NCI-H1436 treated with DMSO at 0.1 percent for 48 hours (cell line): ENCODE measurements at regions not wholly inside any gene's neighbourhood (a gene's known extent, or its start where the extent isn't known, plus 50 kb on each side); places are given as distances from the start of the nearest gene placed in this dataset.
"Not testable (repeated sequence)": the region's sequence is repeated elsewhere in the genome, so short reads cannot be mapped to it uniquely, and the experiment has no call there.

Experiments
- DNase-seq: peaks from one replicate; lab custom pipeline; 2025; lab: John Stamatoyannopoulos, UW

DNA sequence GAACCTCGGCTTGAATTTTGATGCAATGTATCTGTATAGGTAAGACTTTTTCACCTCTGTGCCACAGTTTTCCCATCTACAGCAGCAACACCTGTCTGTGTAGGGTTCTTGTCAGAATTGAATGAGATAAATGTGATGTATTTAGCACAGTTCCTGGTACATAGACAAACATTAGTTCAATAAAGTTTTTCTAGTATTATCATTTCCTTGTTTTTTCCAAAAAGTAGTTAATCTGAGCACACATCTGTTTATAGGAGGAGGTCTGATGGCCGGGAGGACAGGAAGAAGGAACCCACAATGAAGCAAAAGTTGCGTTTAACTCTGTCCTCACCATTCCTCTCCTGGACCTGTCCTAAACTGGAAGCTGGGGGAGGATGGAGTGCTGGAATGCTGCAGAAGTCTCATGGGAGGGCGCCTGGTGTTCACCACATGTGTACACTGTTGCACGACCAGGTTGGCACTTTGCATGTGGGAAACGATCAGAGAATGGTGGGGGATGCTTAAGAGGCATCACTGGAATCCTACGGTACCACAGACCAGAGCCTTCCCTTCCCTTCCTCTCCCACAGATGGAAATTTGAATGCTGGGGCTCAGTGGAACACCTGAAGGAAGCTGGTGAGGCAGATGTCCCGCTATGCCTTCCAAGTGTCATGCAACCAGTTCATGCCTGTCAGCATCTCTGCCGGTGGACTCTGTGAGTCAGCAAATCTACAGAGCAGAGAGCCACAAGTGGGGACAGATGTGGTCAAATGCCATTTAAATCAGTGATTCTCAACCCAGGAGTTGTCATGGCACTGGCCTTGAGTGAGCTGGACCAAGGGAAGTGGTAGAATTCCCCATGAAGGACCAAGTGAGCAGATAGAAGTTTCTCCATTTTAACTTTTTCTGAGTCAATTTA lies 315.6 kb downstream of the DLEU7 start:
- no peak for DNase-seq

DNA sequence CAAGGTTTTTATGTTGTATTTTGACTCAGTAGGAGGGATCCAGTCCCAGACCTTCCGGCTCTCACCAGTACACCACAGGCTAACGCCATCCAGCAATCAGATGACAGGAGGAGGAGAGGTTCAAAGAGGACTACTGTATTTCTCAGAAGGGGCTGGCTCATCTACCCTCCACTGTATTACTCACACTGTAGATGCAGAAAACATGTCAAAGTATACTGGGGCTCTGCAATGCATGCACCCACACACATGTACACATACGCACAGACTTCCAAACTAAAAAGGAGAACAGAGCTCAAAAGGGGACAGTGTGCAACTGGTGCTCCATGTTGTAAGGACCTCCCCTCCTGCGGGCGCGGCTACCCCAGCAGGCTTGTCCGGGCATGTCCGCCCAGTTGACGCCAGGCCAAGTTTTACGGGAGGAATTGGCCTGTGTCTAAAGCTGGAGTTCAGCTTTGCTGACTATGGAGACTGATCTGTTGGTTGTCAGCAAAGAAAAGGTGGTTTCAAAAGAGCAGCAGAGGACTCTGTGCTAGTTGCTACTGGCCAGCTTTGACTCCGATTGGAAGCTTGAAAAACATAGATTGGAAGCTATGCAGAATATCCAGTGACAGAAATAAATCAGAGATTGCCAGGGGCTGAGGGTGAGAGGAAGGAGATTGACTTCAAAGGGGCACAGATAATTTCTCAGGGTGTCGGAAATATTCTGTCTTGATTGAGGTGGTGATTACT lies 314.2 kb downstream of the DLEU7 start:
- no peak for DNase-seq

DNA sequence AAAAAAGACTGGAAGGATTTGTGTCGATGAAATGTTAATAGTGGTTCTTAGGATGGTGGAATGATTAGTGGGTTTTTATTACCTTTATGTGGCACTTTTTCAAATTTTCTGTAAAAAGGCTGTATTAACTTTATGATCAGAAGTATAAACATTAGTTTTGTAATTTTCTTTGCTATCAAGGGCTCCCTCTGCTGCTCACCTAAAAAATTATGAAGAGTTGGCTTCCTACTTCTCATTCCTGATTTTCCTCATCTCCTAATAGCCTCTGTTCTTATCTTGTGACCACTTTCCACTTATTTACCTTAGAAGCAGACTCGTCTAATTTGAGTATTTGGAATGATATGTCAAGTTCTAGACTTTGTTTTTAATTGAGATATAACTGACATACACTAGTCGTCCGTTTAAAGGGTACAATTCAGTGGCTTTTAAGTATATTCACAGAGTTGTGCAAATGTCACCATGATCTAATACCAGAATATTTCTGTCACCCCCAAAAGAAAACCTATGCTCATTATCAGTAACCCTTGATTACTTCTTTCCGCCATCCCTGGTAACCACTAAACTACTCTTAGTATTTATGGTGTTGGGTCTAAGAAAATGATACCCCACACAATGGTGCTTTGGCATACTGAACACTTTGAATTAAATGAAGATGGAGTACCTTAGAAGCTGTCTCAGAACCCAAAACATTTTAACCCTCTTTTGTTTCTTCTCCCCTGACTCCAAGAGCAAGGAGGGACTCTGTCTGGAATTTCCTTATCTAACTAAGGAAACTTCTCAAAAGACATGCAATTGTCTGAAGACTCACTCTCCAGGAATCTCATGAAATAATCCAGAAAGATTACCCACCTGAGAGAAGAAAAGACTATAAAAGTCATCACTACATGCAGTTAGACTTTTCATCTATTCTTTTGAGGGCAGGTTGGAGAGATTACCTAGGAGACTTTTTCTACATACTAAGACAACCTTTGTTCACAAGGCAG lies 311.3 kb downstream of the DLEU7 start:
- no peak for DNase-seq

DNA sequence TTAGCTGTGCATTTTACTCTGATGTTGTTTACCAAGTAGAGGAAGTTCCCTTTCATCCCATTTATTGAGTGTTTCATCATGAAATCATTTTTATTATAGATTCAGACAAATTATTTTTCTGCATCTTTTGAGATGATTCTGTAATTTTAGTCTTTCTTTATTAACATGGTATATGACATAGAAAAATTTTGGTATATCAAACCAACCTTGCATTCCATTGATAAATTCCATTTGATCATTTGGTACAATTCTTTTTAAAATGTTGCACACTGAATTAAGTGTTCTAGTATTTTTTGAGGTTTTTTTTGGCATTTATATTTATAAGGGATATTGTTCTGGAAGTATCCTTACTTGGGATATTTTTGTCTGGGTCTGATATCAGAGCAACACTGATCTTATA lies 308.4 kb downstream of the DLEU7 start:
- no peak for DNase-seq

DNA sequence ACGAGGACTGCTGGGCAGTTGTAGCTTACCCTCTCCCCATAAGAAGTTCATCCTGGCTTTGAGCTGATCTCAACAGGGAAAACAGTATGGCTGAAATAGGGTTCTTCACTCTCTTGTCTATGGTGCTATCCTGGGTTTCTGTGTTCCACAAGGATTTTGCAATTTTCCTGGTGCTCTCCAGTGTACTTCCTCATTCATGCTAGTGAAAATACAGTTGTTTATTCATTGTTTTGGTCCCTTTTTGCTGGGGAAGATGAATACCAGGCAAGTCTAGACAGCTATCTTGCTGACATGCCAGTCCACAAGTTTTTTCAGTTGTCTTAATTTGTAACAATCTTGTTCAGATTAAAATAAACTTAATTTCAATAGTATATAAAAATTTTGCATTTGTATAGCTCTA lies 306.5 kb downstream of the DLEU7 start:
- DNase-seq = no peak

DNA sequence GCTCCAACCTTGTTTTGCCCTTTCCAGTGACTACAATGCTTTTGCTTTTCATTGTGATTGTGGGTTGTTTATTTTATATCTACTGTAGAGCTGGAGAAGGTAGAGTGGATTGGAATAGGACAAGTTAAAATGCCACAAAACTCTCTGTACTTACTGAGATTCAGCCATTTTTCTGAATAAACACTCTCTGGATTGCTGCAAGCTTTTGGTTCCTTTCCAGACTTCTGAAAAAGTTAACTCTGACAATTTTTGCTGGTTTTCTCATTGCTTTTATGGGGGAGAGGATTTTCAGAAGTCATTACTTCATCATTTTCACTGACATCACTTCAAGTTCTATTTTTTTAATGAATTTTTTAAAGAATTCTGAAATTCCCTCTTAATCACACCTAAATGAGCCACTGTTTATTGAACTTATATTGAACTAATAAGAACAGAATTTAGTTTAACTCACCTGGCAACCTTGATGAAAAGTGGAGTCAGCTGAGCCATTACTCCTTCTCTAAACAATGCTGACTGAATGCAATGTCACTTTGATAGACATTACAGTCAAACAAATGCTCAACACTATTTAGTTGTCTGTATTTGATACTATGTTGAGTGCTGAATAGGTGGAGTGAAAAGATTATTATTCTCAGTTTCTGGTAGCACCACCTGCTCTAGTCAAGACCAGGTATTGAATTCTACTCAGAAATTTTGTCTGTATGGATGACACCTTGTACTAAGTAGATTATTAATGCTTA lies 303.5 kb downstream of the DLEU7 start:
- DNase-seq = no peak

DNA sequence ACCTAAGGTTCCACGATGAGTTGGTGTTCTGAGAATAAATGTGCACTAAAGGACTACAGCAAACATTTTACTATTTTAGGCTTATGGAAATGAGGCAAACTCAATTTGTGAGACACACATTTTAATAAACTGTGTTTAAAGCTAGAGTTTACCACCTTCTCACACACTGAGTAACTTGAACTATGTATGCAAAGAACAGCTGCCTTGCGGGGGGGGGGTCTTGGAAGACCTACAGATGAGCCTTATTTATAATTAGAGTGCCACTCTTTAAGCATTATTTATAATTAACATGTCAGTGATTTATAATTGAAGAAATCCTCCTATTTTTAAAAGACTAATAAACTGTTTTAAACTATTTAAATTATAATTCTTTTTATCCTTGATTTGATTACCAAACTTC lies 300.4 kb downstream of the DLEU7 start:
- no peak for DNase-seq

DNA sequence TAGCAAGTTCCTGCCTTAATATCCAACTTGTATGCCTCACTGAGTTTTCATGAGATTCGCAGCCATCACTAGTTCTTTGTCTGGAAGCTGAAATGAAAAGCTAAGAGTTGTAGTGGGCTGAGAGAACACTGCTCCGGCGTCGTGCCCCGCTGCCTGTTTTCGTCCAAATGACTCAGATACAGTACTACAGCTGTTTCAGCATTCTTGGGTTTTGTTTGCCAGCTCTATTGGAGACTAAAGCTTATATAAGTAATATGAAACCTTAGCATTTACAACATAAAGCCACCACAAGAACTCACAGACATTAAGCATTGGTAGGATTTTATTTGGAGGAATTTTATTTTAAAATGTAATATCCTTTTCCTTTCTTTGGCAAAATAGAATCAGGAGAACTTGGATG lies 299.7 kb downstream of the DLEU7 start:
- DNase-seq = no peak

DNA sequence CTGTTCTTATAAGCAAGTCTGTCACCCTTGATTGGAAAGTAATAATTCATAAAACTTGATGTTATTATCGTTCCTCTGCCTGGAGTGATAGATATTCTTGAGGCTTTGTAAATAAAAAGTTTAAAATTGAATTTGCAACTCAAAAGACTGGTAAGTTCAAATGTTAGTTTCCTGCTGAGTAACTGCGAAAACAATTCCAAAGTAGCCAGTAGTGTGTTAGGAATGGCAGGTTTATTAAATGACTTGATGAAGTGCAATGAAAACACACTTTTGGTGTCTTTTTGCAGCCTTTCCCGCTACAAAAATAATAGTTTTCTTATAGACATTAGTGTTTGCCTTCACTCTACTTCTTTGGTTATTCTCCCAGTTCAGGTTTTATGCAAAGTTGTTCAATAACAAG lies 299.3 kb downstream of the DLEU7 start:
- no peak for DNase-seq

DNA sequence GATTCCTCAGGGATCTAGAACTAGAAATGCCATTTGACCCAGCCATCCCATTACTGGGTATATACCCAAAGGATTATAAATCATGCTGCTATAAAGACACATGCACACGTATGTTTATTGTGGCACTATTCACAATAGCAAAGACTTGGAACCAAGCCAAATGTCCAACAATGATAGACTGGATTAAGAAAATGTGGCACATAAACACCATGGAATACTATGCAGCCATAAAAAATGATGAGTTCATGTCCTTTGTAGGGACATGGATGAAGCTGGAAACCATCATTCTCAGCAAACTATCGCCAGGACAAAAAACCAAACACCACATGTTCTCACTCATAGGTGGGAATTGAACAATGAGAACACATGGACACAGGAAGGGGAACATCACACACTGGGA lies 296.3 kb downstream of the DLEU7 start:
- not testable (repeated sequence) for DNase-seq

DNA sequence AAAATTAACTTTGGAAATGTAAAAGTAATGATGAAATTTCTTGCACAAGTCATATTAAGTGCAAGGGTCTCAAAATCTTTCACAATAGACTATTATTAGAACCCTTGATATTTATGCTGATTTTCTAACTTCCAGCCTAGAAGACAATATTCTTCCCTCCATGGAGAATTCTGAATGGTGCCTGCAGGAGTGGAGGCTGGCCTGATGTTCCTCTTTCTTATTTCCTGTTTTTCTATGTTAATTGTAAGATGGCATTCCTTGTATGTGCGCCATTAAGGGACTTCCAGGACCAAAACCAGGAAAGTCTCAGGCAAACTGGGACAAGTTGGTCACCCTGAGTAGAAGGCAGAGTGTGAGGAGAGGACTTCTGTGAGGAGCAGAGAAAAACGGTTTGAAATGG lies 294.9 kb downstream of the DLEU7 start:
- DNase-seq = no peak

DNA sequence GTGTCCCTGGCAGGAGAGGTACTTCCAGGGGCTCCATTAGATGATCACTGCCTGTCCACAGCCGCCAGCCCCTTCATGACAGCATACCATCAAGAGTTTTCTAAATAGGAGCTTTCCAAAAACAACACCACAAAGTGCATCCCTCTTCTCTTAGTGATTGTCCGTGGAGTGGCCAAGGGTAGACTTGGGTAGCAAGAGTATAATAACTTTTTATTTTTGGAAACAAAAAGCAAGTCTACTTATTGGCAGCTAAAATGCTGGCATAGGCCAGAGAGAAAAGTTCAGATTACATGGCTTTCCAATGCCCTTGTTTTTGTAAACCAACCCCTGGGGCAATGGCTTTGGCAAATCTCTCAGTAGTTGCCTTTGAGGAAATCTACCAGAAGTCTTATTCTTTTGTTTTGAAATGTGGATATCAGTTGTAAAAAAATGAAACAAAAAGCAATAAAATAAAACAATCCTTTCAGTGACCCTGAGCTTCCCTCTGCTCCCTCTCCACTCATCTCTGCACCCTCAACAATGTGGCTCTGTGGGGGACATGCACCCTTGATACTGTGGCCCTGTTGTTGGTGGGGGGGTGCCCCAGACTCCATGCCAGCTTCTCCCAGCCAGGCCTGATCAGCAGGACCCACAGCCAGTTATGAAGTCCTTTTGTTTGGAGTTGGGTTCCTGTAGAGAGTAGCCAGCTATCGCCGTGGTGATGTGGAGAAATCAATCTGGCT lies 294.1 kb downstream of the DLEU7 start:
- DNase-seq = no peak

DNA sequence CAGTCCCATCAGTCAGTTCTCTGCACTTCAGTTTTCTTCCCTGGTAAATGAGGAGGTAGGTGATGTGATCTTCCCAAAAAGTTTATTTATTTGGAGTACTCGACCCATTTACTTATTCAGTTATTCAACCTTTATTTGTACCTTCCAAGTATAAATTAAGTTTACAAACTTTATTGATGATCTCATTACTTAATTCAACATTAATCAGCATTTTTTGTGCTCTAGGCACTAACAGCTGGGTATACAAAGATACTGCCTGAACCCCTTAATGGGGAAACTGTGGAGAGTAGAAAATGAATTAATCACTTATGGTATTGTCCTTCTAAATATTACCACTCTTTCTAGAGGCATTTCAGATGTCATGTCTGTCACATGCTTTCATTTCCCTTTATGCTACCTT lies 293.3 kb downstream of the DLEU7 start:
- DNase-seq = no peak

DNA sequence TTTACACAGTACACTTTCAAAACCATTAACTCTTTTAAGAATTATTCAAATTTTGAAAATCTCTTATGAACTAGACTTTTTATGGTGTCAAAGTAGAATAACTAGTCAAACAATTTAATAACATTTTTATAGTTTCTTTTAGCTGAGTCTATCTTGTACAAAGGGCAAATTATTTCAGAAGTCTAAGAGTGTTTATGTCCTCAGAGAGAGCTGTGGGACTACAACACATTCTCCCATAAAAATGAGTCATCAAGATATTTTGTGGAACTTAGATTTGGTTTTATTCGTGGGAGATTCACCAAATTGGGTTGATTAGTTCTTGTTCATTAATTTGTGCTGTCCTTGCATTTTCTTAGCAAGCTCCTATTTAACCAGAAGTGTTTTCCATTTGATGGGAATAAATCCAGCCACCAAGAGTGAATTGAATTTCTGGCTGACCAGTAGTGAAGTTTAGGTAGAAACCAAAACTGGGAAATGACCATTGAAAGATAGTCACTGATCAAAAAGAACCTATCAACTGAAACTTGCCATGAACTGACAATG lies 291.0 kb downstream of the DLEU7 start:
- no peak for DNase-seq

DNA sequence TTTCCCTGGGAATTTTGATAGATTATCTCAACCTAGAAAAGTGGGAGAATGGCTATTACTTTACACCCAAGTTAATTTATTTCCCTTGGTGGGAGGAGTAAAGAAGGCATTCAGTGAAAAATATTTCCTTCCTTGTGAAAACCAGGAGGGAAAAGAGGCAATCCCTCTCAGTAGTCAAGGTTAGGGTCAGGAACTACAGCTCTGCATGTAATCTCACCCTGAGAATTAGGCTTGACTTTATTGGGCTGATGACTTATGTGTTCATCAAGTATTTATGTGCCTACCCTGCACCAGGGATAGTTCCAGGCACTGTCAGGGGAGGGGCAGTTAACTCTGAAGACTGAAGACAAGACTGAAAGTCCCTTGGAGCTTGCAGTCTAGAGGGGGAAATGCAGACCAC lies 281.8 kb downstream of the DLEU7 start:
- DNase-seq = no peak

DNA sequence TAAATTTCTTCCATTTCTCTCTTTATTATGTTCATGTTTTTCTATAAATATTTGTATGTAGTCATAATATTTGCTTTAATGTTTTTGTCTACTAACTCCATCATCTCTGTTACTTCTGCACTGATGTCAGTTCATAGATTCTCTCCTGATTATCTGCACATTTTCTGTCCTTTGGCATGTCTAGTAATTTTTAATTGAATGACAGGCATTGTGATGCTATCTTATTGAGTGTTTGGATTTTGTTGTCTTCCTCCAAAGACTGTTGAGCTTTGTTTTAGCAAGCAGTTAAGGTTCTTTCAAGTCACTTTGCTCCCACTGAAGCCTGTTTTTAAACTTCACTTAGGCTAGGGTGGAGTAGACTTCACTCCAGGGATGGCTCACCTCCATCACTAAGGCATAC lies 276.8 kb downstream of the DLEU7 start:
- no peak for DNase-seq

DNA sequence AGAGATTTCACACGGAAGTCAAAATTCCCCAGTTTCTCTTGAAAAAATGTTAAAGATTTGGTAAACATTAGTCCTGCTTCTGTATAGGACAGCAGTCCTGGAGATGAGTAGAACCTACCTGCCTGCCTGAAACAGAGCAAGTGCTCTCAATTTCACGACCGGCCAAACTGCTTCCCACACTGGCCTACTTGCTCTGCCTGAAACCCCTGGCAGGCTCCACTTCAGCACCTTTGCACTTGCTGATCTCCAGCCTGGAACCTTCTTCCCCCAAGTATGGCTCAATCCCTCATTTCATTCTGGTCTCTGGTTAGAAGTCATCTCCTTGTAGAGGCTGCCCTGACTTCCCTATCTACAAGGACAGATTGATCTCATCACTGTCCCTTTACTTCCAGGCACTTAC lies 271.4 kb downstream of the DLEU7 start:
- DNase-seq = no peak

DNA sequence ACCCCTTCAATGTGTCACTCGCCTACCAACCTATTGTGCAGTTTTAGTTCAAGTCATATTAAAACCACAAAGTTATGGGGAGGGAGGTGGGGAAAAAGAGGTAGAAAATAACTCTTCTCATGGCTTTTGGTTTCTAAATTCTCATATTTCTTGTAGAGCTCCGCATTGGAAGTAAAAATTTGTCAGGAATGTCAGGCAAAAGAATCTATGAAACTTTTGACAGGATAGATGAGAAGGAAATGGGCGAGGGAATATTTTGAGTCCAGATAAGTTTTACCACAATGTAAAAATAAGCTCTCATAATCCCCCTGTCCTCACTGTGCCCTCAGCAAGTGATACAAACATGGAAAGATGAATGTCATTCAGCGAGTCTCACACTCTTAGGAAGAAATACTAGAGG lies 270.4 kb downstream of the DLEU7 start:
- DNase-seq = no peak

DNA sequence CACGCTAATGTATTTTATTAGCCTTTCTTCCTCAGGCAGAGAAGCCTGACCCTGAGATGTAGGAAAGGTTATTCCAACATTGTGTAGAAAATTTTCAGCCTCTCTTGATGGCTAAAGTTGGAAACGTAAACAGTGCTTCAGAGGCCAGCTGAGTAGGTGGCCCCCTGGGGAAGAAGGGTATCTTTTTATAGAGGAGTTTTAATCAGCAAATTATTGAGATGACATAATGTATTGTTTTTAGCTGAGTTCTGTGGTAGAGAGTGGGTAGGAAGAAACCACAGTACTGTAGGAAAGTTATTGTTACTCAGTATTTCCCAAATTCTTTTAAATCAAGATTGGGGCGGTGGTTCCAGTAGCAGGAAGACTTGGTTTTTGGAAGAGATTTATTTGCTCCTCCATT lies 268.8 kb downstream of the DLEU7 start:
- no peak for DNase-seq

DNA sequence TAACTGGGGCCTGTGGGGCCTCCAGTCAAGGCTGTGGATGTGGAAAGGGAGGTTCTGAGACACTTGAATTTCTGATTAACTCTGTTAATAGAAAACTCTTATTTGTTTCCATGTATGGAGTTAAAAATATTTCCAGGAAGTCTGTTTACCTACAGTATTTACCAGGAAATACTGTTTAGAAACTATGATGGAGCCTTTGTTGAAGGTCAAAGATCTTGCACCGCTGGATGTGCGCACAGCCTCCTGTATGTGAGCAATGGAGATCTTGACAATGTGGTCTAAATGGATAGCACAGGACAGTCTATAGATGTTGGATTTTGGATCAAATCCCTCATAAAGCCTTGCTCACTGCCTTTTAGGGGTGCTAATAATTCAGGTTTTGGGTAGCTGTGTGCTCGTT lies 268.4 kb downstream of the DLEU7 start:
- no peak for DNase-seq

DNA sequence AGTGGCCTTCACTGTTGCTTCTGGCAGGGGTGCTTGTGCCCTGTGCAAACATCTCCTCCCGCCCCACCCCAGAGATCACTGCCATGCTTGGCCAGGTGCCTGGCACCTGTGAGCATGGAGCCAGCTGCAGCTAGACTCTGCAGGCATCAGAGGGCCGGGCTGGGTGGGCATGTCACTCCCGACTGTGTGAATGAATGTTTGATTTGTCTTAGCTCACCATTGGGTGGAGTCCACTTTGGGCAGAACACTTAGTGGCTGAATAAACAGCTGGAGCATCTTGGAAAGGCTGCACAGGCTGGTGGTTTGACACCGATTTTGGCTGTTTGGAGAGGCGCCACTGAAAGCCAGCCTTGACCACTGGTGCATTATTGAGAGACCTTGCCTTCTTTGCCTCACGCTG lies 267.3 kb downstream of the DLEU7 start:
- no peak for DNase-seq
